ENCODE measurements at regions not wholly inside any gene's neighbourhood (a gene's known extent, or its start where the extent isn't known, plus 50 kb on each side); places are given as distances from the start of the nearest gene placed in this dataset.

- no peak for TF ChIP-seq POLR2A (IDR thresholded peaks at IDR 0.05)
- TF ChIP-seq, protein P1, sequence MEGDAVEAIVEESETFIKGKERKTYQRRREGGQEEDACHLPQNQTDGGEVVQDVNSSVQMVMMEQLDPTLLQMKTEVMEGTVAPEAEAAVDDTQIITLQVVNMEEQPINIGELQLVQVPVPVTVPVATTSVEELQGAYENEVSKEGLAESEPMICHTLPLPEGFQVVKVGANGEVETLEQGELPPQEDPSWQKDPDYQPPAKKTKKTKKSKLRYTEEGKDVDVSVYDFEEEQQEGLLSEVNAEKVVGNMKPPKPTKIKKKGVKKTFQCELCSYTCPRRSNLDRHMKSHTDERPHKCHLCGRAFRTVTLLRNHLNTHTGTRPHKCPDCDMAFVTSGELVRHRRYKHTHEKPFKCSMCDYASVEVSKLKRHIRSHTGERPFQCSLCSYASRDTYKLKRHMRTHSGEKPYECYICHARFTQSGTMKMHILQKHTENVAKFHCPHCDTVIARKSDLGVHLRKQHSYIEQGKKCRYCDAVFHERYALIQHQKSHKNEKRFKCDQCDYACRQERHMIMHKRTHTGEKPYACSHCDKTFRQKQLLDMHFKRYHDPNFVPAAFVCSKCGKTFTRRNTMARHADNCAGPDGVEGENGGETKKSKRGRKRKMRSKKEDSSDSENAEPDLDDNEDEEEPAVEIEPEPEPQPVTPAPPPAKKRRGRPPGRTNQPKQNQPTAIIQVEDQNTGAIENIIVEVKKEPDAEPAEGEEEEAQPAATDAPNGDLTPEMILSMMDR (IDR thresholded peaks at IDR 0.05): no peak
Measured at GRCh38 chr6:147951726-147952125, 390.9 kb upstream of the SASH1 start.
